Suppressor macrophage treated with lipopolysaccharide for 4 hours (primary cell): ENCODE measurements at regions not wholly inside any gene's neighbourhood (a gene's known extent, or its start where the extent isn't known, plus 50 kb on each side); places are given as distances from the start of the nearest gene placed in this dataset.
A peak's percentile ranks its signal among the peaks of the same experiment; 100 is the strongest.

Source experiments
- DNase-seq: peaks from one replicate; pipeline ENCODE4 v3.0.0-alpha.2; 2020

- DNase-seq = no peak
Measured at GRCh38 chr13:47826471-47826870, 174.6 kb downstream of the SUCLA2 start.

GRCh38 chr13:47822036-47822435 lies 179.0 kb downstream of the SUCLA2 start:
- DNase-seq = no peak

- DNase-seq = no peak
Measured at GRCh38 chr13:47816831-47817230, 184.2 kb downstream of the SUCLA2 start.

- no peak for DNase-seq
Measured at GRCh38 chr13:47813718-47814117, 187.4 kb downstream of the SUCLA2 start.

- DNase-seq = no peak
Measured at GRCh38 chr13:47809411-47809810, 191.7 kb downstream of the SUCLA2 start.

- no peak for DNase-seq
Measured at GRCh38 chr13:47803131-47803530, 197.9 kb downstream of the SUCLA2 start.

- no peak for DNase-seq
Measured at GRCh38 chr13:47801555-47801954, 199.5 kb downstream of the SUCLA2 start.

GRCh38 chr13:47800593-47800992 lies 200.5 kb downstream of the SUCLA2 start:
- DNase-seq = no peak

GRCh38 chr13:47798906-47799305 lies 202.2 kb downstream of the SUCLA2 start:
- peak; percentile 23 for DNase-seq

- no peak for DNase-seq
Measured at GRCh38 chr13:47798194-47798593, 202.9 kb downstream of the SUCLA2 start.

GRCh38 chr13:47796816-47797215 lies 204.3 kb downstream of the SUCLA2 start:
- no peak for DNase-seq

GRCh38 chr13:47794963-47795362 lies 206.1 kb downstream of the SUCLA2 start:
- DNase-seq = peak; percentile 16

GRCh38 chr13:47790755-47791154 lies 210.3 kb downstream of the SUCLA2 start:
- no peak for DNase-seq

- no peak for DNase-seq
Measured at GRCh38 chr13:47788844-47789243, 212.2 kb downstream of the SUCLA2 start.

GRCh38 chr13:47774671-47774994 lies 226.4 kb downstream of the SUCLA2 start:
- DNase-seq = no peak

- DNase-seq = no peak
Measured at GRCh38 chr13:47764817-47765216, 236.3 kb downstream of the SUCLA2 start.

GRCh38 chr13:47757466-47758080 lies 243.5 kb downstream of the SUCLA2 start:
- no peak for DNase-seq

- no peak for DNase-seq
Measured at GRCh38 chr13:47747901-47748300, 253.2 kb downstream of the SUCLA2 start.

- DNase-seq = no peak
Measured at GRCh38 chr13:47726394-47726793, 274.7 kb downstream of the SUCLA2 start.

GRCh38 chr13:47723898-47724297 lies 277.2 kb downstream of the SUCLA2 start:
- no peak for DNase-seq

GRCh38 chr13:47719164-47719563 lies 281.9 kb downstream of the SUCLA2 start:
- DNase-seq = no peak

- DNase-seq = no peak
Measured at GRCh38 chr13:47718556-47718955, 282.5 kb downstream of the SUCLA2 start.

GRCh38 chr13:47708386-47708785 lies 292.7 kb downstream of the SUCLA2 start:
- DNase-seq = no peak

- no peak for DNase-seq
Measured at GRCh38 chr13:47707414-47707813, 293.7 kb downstream of the SUCLA2 start.

- no peak for DNase-seq
Measured at GRCh38 chr13:47705185-47705584, 295.9 kb downstream of the SUCLA2 start.

- DNase-seq = no peak
Measured at GRCh38 chr13:47696674-47697073, 304.4 kb downstream of the SUCLA2 start.
